Mesenchymal stem cell (in vitro differentiated cells and primary cell): ENCODE measurements at regions not wholly inside any gene's neighbourhood (a gene's known extent, or its start where the extent isn't known, plus 50 kb on each side); places are given as distances from the start of the nearest gene placed in this dataset.

Source experiments
- DNase-seq: peaks from one replicate; pipeline ENCODE4 v3.0.0-alpha.2; 2013
- H2AFZ ChIP-seq: one replicate; pipeline ENCODE4 v1.6.1; 2013; ENCODE audit warnings: low read depth, mild to moderate bottlenecking, control low read depth, inconsistent platforms, low read length, moderate library complexity
- H2AK5ac ChIP-seq: 2 replicates; pipeline ENCODE4 v1.6.1; 2013; ENCODE audit warnings: low read length, moderate library complexity, mild to moderate bottlenecking, inconsistent platforms; ENCODE audit not compliant: severe bottlenecking
- H2BK120ac ChIP-seq: one replicate; pipeline ENCODE4 v1.6.1; 2013; ENCODE audit warnings: low read depth, mild to moderate bottlenecking, inconsistent platforms, low read length, moderate library complexity
- H2BK12ac ChIP-seq, 2 experiments: one replicate each; pipeline ENCODE4 v1.6.1; 2013; ENCODE audit warnings: inconsistent platforms in 2 of 2, low read length in 2 of 2, mild to moderate bottlenecking in 2 of 2, moderate library complexity in 2 of 2, control low read depth in 1 of 2
- H2BK15ac ChIP-seq: one replicate; pipeline ENCODE4 v1.6.1; 2013; ENCODE audit warnings: mild to moderate bottlenecking, low read depth, inconsistent platforms; ENCODE audit not compliant: poor library complexity, severe bottlenecking
- H2BK5ac ChIP-seq: 2 replicates; pipeline ENCODE4 v1.6.1; 2013; ENCODE audit warnings: low read depth, mild to moderate bottlenecking, low read length, control low read depth, inconsistent platforms; ENCODE audit not compliant: poor library complexity, severe bottlenecking
- H3K14ac ChIP-seq, 2 experiments: one replicate each; pipeline ENCODE4 v1.6.1; 2013; ENCODE audit warnings: inconsistent platforms in 2 of 2, low read length in 2 of 2, control low read depth in 1 of 2, mild to moderate bottlenecking in 1 of 2, moderate library complexity in 1 of 2
- H3K18ac ChIP-seq, 2 experiments: one replicate each; pipeline ENCODE4 v1.6.1; 2013; ENCODE audit warnings: inconsistent platforms in 2 of 2, low read length in 2 of 2, control low read depth in 1 of 2, low read depth in 1 of 2, mild to moderate bottlenecking in 1 of 2
- H3K23ac ChIP-seq, 2 experiments: one replicate each; pipeline ENCODE4 v1.6.1; 2013; ENCODE audit warnings: inconsistent platforms in 2 of 2, low read length in 2 of 2, mild to moderate bottlenecking in 2 of 2, moderate library complexity in 2 of 2, control low read depth in 1 of 2
- H3K27ac ChIP-seq: 2 replicates; pipeline ENCODE4 v1.5.1; 2013; ENCODE audit warnings: mild to moderate bottlenecking, moderate library complexity, low read length, control low read depth, inconsistent platforms; ENCODE audit not compliant: poor library complexity, severe bottlenecking
- H3K27me3 ChIP-seq, 2 experiments: 2 replicates each; pipeline versions ENCODE4 v1.6.1 to v1.7.0; 2013; ENCODE audit warnings: low read length in 2 of 2, mild to moderate bottlenecking in 2 of 2, moderate library complexity in 2 of 2, control low read depth in 1 of 2, inconsistent platforms in 1 of 2; ENCODE audit not compliant: control insufficient read depth in 1 of 2, insufficient read depth in 1 of 2
- H3K36me3 ChIP-seq, 2 experiments: 2 replicates each; pipeline versions ENCODE4 v1.6.1 to v1.7.0; 2013; ENCODE audit warnings: low read length in 2 of 2, control low read depth in 1 of 2, inconsistent platforms in 1 of 2, low read depth in 1 of 2, mild to moderate bottlenecking in 1 of 2; ENCODE audit not compliant: insufficient read depth in 2 of 2, control insufficient read depth in 1 of 2
- H3K4ac ChIP-seq, 2 experiments: one replicate each; pipeline ENCODE4 v1.6.1; 2013; ENCODE audit warnings: inconsistent platforms in 2 of 2, low read length in 2 of 2, mild to moderate bottlenecking in 2 of 2, moderate library complexity in 2 of 2, control low read depth in 1 of 2, low read depth in 1 of 2
- H3K4me1 ChIP-seq: 2 replicates; pipeline ENCODE4 v1.6.1; 2013; ENCODE audit warnings: low read depth, low read length, control low read depth; ENCODE audit not compliant: control insufficient read depth, insufficient read depth
- H3K4me2 ChIP-seq: 2 replicates; pipeline ENCODE4 v1.6.1; 2013; ENCODE audit warnings: low read length, mild to moderate bottlenecking, inconsistent platforms; ENCODE audit not compliant: poor library complexity, severe bottlenecking
- H3K4me3 ChIP-seq, 2 experiments: 2 replicates each; pipeline versions ENCODE4 v1.5.1 to v1.7.0; 2013; ENCODE audit warnings: low read length in 2 of 2, mild to moderate bottlenecking in 2 of 2, control low read depth in 1 of 2, low read depth in 1 of 2; ENCODE audit not compliant: insufficient read depth in 1 of 2
- H3K79me1 ChIP-seq: replicated peaks from 2 replicates; pipeline ENCODE4 v1.6.1; 2013; ENCODE audit warnings: mild to moderate bottlenecking, control low read depth, low read length, inconsistent platforms; ENCODE audit not compliant: poor library complexity, severe bottlenecking
- H3K9ac ChIP-seq: 2 replicates; pipeline ENCODE4 v1.7.0; 2013; ENCODE audit warnings: mild to moderate bottlenecking, low read length, moderate library complexity
- H3K9me3 ChIP-seq: 2 replicates; pipeline ENCODE4 v1.7.0; 2013; ENCODE audit warnings: mild to moderate bottlenecking, low read length; ENCODE audit not compliant: control insufficient read depth
- H4K8ac ChIP-seq: one replicate; pipeline ENCODE4 v1.6.1; 2013; ENCODE audit warnings: inconsistent platforms, mild to moderate bottlenecking, low read length, moderate library complexity
- H4K91ac ChIP-seq: one replicate; pipeline ENCODE4 v1.6.1; 2013; ENCODE audit warnings: mild to moderate bottlenecking, low read length, inconsistent platforms
- WGBS: methylation state at CpG from one replicate; pipeline ENCODE4 v1.1.7; 2013; ENCODE audit warnings: mixed read lengths; 5-methylcytosine and 5-hydroxymethylcytosine counted together

- H3K23ac ChIP-seq, result no peak overlapping the region
Measured at GRCh38 chr6:12436683-12437082, 146.5 kb downstream of the EDN1 start.

GRCh38 chr6:12439296-12439695, 149.1 kb downstream of the EDN1 start:
- Histone ChIP-seq H3K27me3 (no peaks in the 10 kb centered on the region), H3K4me2 (no peak overlapping the region), H2BK5ac (no peak overlapping the region), H3K36me3 (no peaks in the 10 kb centered on the region), H2BK12ac (no peak overlapping the region), H3K79me1 (no peaks in the 10 kb centered on the region), H2BK120ac (no peak overlapping the region), H2AK5ac (no peak overlapping the region), H3K9ac (no peak overlapping the region), H4K91ac (no peak overlapping the region), H3K4me1 (no peaks in the 10 kb centered on the region), H3K23ac (no peak overlapping the region), H3K4me3 (no peak overlapping the region), H4K8ac (no peak overlapping the region), H3K14ac (no peak overlapping the region), H3K18ac (no peak overlapping the region), H2AFZ (no peak overlapping the region), H3K27ac (no peak overlapping the region), H3K4ac (no peak overlapping the region), H3K9me3 (peaks cover 11% of the 10 kb centered on the region), H2BK15ac (no peak overlapping the region)
- DNase-seq, result no peak

More at GRCh38 chr6:12436683-12437082, 146.5 kb downstream of the EDN1 start:
- H3K4me3 ChIP-seq, result no peak overlapping the region
- peaks cover 21% of the 10 kb centered on the region for H3K9me3 ChIP-seq
- H3K36me3 ChIP-seq, result no peaks in the 10 kb centered on the region
- H2AFZ ChIP-seq, result no peak overlapping the region
- H4K8ac ChIP-seq, result no peak overlapping the region
- no peak overlapping the region for H2BK120ac ChIP-seq
- H3K18ac ChIP-seq, result no peak overlapping the region
- no peak overlapping the region for H3K27ac ChIP-seq
- 50% methylated on average over 1 of the region's 1 CpG for WGBS
- H3K9ac ChIP-seq, result no peak overlapping the region
- H4K91ac ChIP-seq, result no peak overlapping the region
- H2BK15ac ChIP-seq, result no peak overlapping the region
- no peaks in the 10 kb centered on the region for H3K27me3 ChIP-seq
- no peak for DNase-seq
- no peak overlapping the region for H2AK5ac ChIP-seq
- H3K4me1 ChIP-seq, result no peaks in the 10 kb centered on the region
- H3K4ac ChIP-seq, result no peak overlapping the region
- no peak overlapping the region for H2BK12ac ChIP-seq
- H3K4me2 ChIP-seq, result no peak overlapping the region
- H3K79me1 ChIP-seq, result no peaks in the 10 kb centered on the region
- H3K14ac ChIP-seq, result no peak overlapping the region
- H2BK5ac ChIP-seq, result no peak overlapping the region

- Histone ChIP-seq H3K27me3 (no peaks in the 10 kb centered on the region), H3K9ac (no peak overlapping the region), H2BK12ac (no peak overlapping the region), H3K79me1 (no peaks in the 10 kb centered on the region), H3K27ac (no peak overlapping the region), H3K18ac (no peak overlapping the region), H3K14ac (no peak overlapping the region), H3K4ac (no peak overlapping the region), H2BK120ac (no peak overlapping the region), H3K23ac (no peak overlapping the region), H4K8ac (no peak overlapping the region), H4K91ac (no peak overlapping the region), H3K4me2 (no peak overlapping the region), H3K4me1 (no peaks in the 10 kb centered on the region), H3K4me3 (no peak overlapping the region), H2AK5ac (no peak overlapping the region), H2AFZ (no peak overlapping the region), H2BK5ac (no peak overlapping the region), H2BK15ac (no peak overlapping the region), H3K36me3 (no peaks in the 10 kb centered on the region), H3K9me3 (peaks cover 7% of the 10 kb centered on the region)
- 94% methylated on average over 2 of the region's 3 CpGs for WGBS
- peak; percentile 19 for DNase-seq
Measured at GRCh38 chr6:12440981-12441380, 150.8 kb downstream of the EDN1 start.

GRCh38 chr6:12442455-12442854, 152.3 kb downstream of the EDN1 start:
- H3K27me3 ChIP-seq, result no peaks in the 10 kb centered on the region
- no peaks in the 10 kb centered on the region for H3K79me1 ChIP-seq
- no peak overlapping the region for H2BK12ac ChIP-seq
- H3K36me3 ChIP-seq, result no peaks in the 10 kb centered on the region
- 93% methylated on average over 4 of the region's 4 CpGs for WGBS
- no peak overlapping the region for H3K14ac ChIP-seq
- no peak overlapping the region for H2AFZ ChIP-seq
- H3K23ac ChIP-seq, result no peak overlapping the region
- H3K4me1 ChIP-seq, result no peaks in the 10 kb centered on the region
- H4K8ac ChIP-seq, result no peak overlapping the region
- H2BK5ac ChIP-seq, result no peak overlapping the region
- H3K4ac ChIP-seq, result no peak overlapping the region
- H3K9ac ChIP-seq, result no peak overlapping the region
- H3K4me3 ChIP-seq, result no peak overlapping the region
- no peak for DNase-seq
- no peak overlapping the region for H2AK5ac ChIP-seq
- H3K27ac ChIP-seq, result no peak overlapping the region
- H4K91ac ChIP-seq, result no peak overlapping the region
- H3K4me2 ChIP-seq, result no peak overlapping the region
- H2BK120ac ChIP-seq, result no peak overlapping the region
- H3K18ac ChIP-seq, result no peak overlapping the region
- peaks cover 6% of the 10 kb centered on the region for H3K9me3 ChIP-seq
- no peak overlapping the region for H2BK15ac ChIP-seq
